Prostate gland (tissue), 2 donors: ENCODE measurements at regions not wholly inside any gene's neighbourhood (a gene's known extent, or its start where the extent isn't known, plus 50 kb on each side); places are given as distances from the start of the nearest gene placed in this dataset.
"Not testable (repeated sequence)": the region's sequence is repeated elsewhere in the genome, so short reads cannot be mapped to it uniquely, and the experiment has no call there.

Experiments used
- DNase-seq: peaks from one replicate; pipeline ENCODE4 v3.0.0-alpha.2; 2019; ENCODE audit warnings: low spot score
- H3K27ac ChIP-seq, 2 donors: fragments of 200-600 bp; sonication (generic); 2 replicates each; pipeline ENCODE4 v1.5.1; 2017 to 2019
- H3K27me3 ChIP-seq: fragments of 200-600 bp; sonication (generic); replicated peaks from 2 replicates; pipeline ENCODE4 v1.5.1; 2019; ENCODE audit not compliant: insufficient read depth
- H3K36me3 ChIP-seq, 2 donors: fragments of 200-600 bp; sonication (generic); 1 replicate in 1 of 2; 2 replicates in 1 of 2; pipeline versions ENCODE4 v1.5.1 to v1.8.1; 2017 to 2019
- H3K4me1 ChIP-seq: fragments of 200-600 bp; sonication (generic); replicated peaks from 2 replicates; pipeline ENCODE4 v1.5.1; 2019
- H3K4me3 ChIP-seq, 2 donors: fragments of 200-600 bp; sonication (generic); 2 replicates each; pipeline ENCODE4 v1.5.1; 2017 to 2019
- H3K9me3 ChIP-seq: fragments of 200-600 bp; sonication (generic); 2 replicates; pipeline ENCODE4 v1.5.1; 2017
- POLR2A ChIP-seq: fragments of 450-650 bp; IDR thresholded peaks from one replicate; pipeline ENCODE4 v1.6.1; 2016; ENCODE audit warnings: antibody characterized with exemption, mild to moderate bottlenecking
- POLR2AphosphoS5 ChIP-seq: sonication (generic); formaldehyde crosslinking; IDR thresholded peaks from one replicate; pipeline ENCODE4 v1.6.1; 2017; ENCODE audit warnings: antibody characterized with exemption
- WGBS: methylation state at CpG from one replicate; pipeline ENCODE4 v1.1.5; 2018; 5-methylcytosine and 5-hydroxymethylcytosine counted together
- intact Hi-C: fragments of 100-400 bp; cut with DNase I; formaldehyde crosslinking; loops from one replicate; pipeline ENCODE4 v1.14.2; 2022
- TF ChIP-seq, protein P1 (sequence below), 4 experiments: fragments of 200-600 bp in 2 of 4; fragments of 450-650 bp in 2 of 4; sonication (generic) in 2 of 4; IDR thresholded peaks; 1 replicate in 3 of 4; 2 replicates in 1 of 4; pipeline ENCODE4 v1.5.1; 2016 to 2019; ENCODE audit warnings: antibody characterized with exemption in 4 of 4, mild to moderate bottlenecking in 2 of 4, moderate library complexity in 2 of 4

- WGBS = 72% methylated on average over 7 of the region's 7 CpGs
- Histone ChIP-seq H3K27me3 (no peaks in the 10 kb centered on the region), H3K27ac (no peak overlapping the region), H3K9me3 (no peaks in the 10 kb centered on the region), H3K36me3 (no peaks in the 10 kb centered on the region), H3K4me1 (no peaks in the 10 kb centered on the region), H3K4me3 (no peak overlapping the region)
- TF ChIP-seq, protein P1, sequence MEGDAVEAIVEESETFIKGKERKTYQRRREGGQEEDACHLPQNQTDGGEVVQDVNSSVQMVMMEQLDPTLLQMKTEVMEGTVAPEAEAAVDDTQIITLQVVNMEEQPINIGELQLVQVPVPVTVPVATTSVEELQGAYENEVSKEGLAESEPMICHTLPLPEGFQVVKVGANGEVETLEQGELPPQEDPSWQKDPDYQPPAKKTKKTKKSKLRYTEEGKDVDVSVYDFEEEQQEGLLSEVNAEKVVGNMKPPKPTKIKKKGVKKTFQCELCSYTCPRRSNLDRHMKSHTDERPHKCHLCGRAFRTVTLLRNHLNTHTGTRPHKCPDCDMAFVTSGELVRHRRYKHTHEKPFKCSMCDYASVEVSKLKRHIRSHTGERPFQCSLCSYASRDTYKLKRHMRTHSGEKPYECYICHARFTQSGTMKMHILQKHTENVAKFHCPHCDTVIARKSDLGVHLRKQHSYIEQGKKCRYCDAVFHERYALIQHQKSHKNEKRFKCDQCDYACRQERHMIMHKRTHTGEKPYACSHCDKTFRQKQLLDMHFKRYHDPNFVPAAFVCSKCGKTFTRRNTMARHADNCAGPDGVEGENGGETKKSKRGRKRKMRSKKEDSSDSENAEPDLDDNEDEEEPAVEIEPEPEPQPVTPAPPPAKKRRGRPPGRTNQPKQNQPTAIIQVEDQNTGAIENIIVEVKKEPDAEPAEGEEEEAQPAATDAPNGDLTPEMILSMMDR (IDR thresholded peaks at IDR 0.05) = no peak
- TF ChIP-seq POLR2AphosphoS5 = no peak
- no peak for TF ChIP-seq POLR2A
- intact Hi-C loops = no loop called here
- no peak for DNase-seq
These were observed 129.3 kb upstream of the RAP1B start for GRCh38 chr12:68481181-68481941.

DNA sequence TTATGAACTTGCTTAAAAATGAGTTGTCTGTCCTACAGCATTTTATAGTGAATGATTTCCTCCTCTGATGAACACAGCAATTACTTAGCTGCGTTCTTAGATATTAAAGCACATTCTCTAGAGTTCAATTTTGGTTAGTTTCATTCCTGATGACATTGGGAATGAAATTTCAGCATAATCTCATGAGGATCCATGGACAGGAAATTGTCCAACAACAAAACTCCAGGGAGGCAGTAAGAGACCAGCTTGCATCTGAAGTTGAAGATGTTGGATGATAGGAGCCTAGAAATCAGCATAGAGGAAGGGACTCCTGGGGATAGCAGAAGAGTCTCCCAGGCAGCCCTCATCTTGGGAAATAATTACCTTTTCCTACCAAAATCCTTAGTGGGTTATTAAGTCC lies 128.7 kb upstream of the RAP1B start:
- Histone ChIP-seq H3K36me3 (no peaks in the 10 kb centered on the region), H3K27ac (no peak overlapping the region), H3K4me3 (no peak overlapping the region), H3K9me3 (no peaks in the 10 kb centered on the region), H3K4me1 (no peaks in the 10 kb centered on the region), H3K27me3 (no peaks in the 10 kb centered on the region)
- TF ChIP-seq POLR2AphosphoS5 (no peak), POLR2A (no peak)
- TF ChIP-seq, protein P1 (IDR thresholded peaks at IDR 0.05) = no peak
- WGBS = 91% methylated on average over 1 of the region's 1 CpG
- no peak for DNase-seq
- intact Hi-C loops = no loop called here

- H3K27ac ChIP-seq = no peak overlapping the region
- no peaks in the 10 kb centered on the region for H3K27me3 ChIP-seq
- no peaks in the 10 kb centered on the region for H3K9me3 ChIP-seq
- no peak for DNase-seq
- no peak overlapping the region for H3K4me3 ChIP-seq
- no peaks in the 10 kb centered on the region for H3K36me3 ChIP-seq
- intact Hi-C loops = no loop called here
- no peaks in the 10 kb centered on the region for H3K4me1 ChIP-seq
- TF ChIP-seq POLR2AphosphoS5 = no peak
- 53% methylated on average over 1 of the region's 1 CpG for WGBS
These were observed 128.0 kb upstream of the RAP1B start for GRCh38 chr12:68482660-68483059.

GRCh38 chr12:68483592-68484383 lies 126.9 kb upstream of the RAP1B start:
- Histone ChIP-seq H3K9me3 (no peaks in the 10 kb centered on the region), H3K36me3 (no peaks in the 10 kb centered on the region), H3K4me1 (no peaks in the 10 kb centered on the region), H3K27ac (no peak overlapping the region), H3K4me3 (no peak overlapping the region), H3K27me3 (no peaks in the 10 kb centered on the region)
- WGBS = 85% methylated on average over 4 of the region's 4 CpGs
- intact Hi-C loops = no loop called here
- no peak for DNase-seq
- TF ChIP-seq POLR2A = no peak
- TF ChIP-seq POLR2AphosphoS5 = no peak
- TF ChIP-seq, protein P1 (IDR thresholded peaks at IDR 0.05) = no peak

DNA sequence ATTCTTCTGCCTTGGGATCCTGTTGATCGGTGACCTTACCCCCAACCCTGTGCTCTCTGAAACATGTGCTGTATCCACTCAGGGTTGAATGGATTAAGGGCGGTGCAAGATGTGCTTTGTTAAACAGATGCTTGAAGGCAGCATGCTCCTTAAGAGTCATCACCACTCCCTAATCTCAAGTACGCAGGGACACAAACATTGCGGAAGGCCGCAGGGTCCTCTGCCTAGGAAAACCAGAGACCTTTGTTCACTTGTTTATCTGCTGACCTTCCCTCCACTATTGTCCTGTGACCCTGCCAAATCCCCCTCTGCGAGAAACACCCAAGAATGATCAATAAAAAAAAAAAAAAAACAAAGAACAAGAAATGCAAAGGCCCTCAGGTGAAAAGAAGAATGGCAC lies 126.1 kb upstream of the RAP1B start:
- DNase-seq, H3K27me3 ChIP-seq, H3K36me3 ChIP-seq, H3K4me1 ChIP-seq, H3K4me3 ChIP-seq, H3K27ac ChIP-seq, intact Hi-C loops, H3K9me3 ChIP-seq: not testable (repeated sequence)
- 95% methylated on average over 6 of the region's 6 CpGs for WGBS

GRCh38 chr12:68486449-68486848 lies 124.2 kb upstream of the RAP1B start:
- H3K27me3 ChIP-seq, H3K36me3 ChIP-seq, H3K4me3 ChIP-seq, DNase-seq, intact Hi-C loops, H3K4me1 ChIP-seq, H3K9me3 ChIP-seq, H3K27ac ChIP-seq: not testable (repeated sequence)
- WGBS = 94% methylated on average over 6 of the region's 6 CpGs
